ENCODE measurements at regions not wholly inside any gene's neighbourhood (a gene's known extent, or its start where the extent isn't known, plus 50 kb on each side); places are given as distances from the start of the nearest gene placed in this dataset.

- H3K4me3 Mint-ChIP-seq: no peak overlapping the region
- no peaks in the 10 kb centered on the region for H3K36me3 Mint-ChIP-seq (ENCODE audit: low read depth)
- TF ChIP-seq CTCF (IDR thresholded peaks at IDR 0.05): no peak
- peaks cover 6% of the 10 kb centered on the region; the same call in 1 of the 2 replicates for H3K4me1 Mint-ChIP-seq (ENCODE audit: low read depth)
- H3K9me3 Mint-ChIP-seq: no peaks in the 10 kb centered on the region
- H3K27ac Mint-ChIP-seq: no peak overlapping the region
- H3K27me3 Mint-ChIP-seq (ENCODE audit: insufficient read depth): peaks cover 29% of the 10 kb centered on the region
- DNase-seq: no peak
These were observed 182.5 kb downstream of the ACKR3 start for GRCh38 chr2:236752096-236752495.

- Mint-ChIP-seq H3K4me3 (no peak overlapping the region), H3K9me3 (no peaks in the 10 kb centered on the region), H3K4me1 (ENCODE audit: low read depth) (peaks cover 6% of the 10 kb centered on the region; the same call in 1 of the 2 replicates), H3K27ac (no peak overlapping the region), H3K27me3 (ENCODE audit: insufficient read depth) (peaks cover 25% of the 10 kb centered on the region), H3K36me3 (ENCODE audit: low read depth) (no peaks in the 10 kb centered on the region)
- TF ChIP-seq CTCF (IDR thresholded peaks at IDR 0.05): no peak
- DNase-seq: no peak
These were observed 184.1 kb downstream of the ACKR3 start for GRCh38 chr2:236753606-236754270.

GRCh38 chr2:236754271-236754944 lies 184.8 kb downstream of the ACKR3 start:
- no peak for TF ChIP-seq CTCF (IDR thresholded peaks at IDR 0.05)
- Mint-ChIP-seq H3K4me1 (ENCODE audit: low read depth) (peaks cover 3% of the 10 kb centered on the region; the same call in 1 of the 2 replicates), H3K9me3 (no peaks in the 10 kb centered on the region), H3K4me3 (no peak overlapping the region), H3K27me3 (ENCODE audit: insufficient read depth) (peaks cover 24% of the 10 kb centered on the region), H3K27ac (no peak overlapping the region), H3K36me3 (ENCODE audit: low read depth) (no peaks in the 10 kb centered on the region)
- no peak for DNase-seq

GRCh38 chr2:236755278-236755840 lies 185.7 kb downstream of the ACKR3 start:
- H3K4me1 Mint-ChIP-seq (ENCODE audit: low read depth): no peaks in the 10 kb centered on the region
- H3K27ac Mint-ChIP-seq: no peak overlapping the region
- no peak for DNase-seq
- H3K36me3 Mint-ChIP-seq (ENCODE audit: low read depth): no peaks in the 10 kb centered on the region
- H3K4me3 Mint-ChIP-seq: no peak overlapping the region
- no peak for TF ChIP-seq CTCF (IDR thresholded peaks at IDR 0.05)
- no peaks in the 10 kb centered on the region for H3K9me3 Mint-ChIP-seq
- peaks cover 20% of the 10 kb centered on the region for H3K27me3 Mint-ChIP-seq (ENCODE audit: insufficient read depth)

GRCh38 chr2:236758406-236758805 lies 188.8 kb downstream of the ACKR3 start:
- TF ChIP-seq CTCF (IDR thresholded peaks at IDR 0.05): no peak
- peaks cover 14% of the 10 kb centered on the region; the same call in 1 of the 2 replicates for H3K27me3 Mint-ChIP-seq (ENCODE audit: insufficient read depth)
- H3K27ac Mint-ChIP-seq: no peak overlapping the region
- no peak for DNase-seq
- no peak overlapping the region for H3K4me3 Mint-ChIP-seq
- H3K4me1 Mint-ChIP-seq (ENCODE audit: low read depth): no peaks in the 10 kb centered on the region
- no peaks in the 10 kb centered on the region for H3K9me3 Mint-ChIP-seq
- H3K36me3 Mint-ChIP-seq (ENCODE audit: low read depth): no peaks in the 10 kb centered on the region

Measured in HFFc6 (cell line).